HK-2 (cell line): ENCODE measurements at regions not wholly inside any gene's neighbourhood (a gene's known extent, or its start where the extent isn't known, plus 50 kb on each side); places are given as distances from the start of the nearest gene placed in this dataset.

Source experiments
- DNase-seq: peaks from one replicate; pipeline ENCODE4 v3.0.0-alpha.2; 2018; ENCODE audit not compliant: unreplicated experiment

- DNase-seq, result no peak
Observed at GRCh38 chr18:30350263-30350662, 692.3 kb downstream of the DSC3 start.

GRCh38 chr18:30343090-30343489 is 699.5 kb downstream of the DSC3 start:
- no peak for DNase-seq

GRCh38 chr18:30342675-30343074 is 699.9 kb downstream of the DSC3 start:
- no peak for DNase-seq

- DNase-seq, result no peak
Observed at GRCh38 chr18:30334781-30335180, 707.8 kb downstream of the DSC3 start.

GRCh38 chr18:30333310-30333709 is 709.2 kb downstream of the DSC3 start:
- DNase-seq, result no peak

GRCh38 chr18:30328839-30329238 is 713.7 kb downstream of the DSC3 start:
- DNase-seq, result no peak

- no peak for DNase-seq
Observed at GRCh38 chr18:30302181-30302580, 740.4 kb downstream of the DSC3 start.

- no peak for DNase-seq
Observed at GRCh38 chr18:30298769-30299168, 743.8 kb downstream of the DSC3 start.

GRCh38 chr18:30288662-30289414 is 753.7 kb downstream of the DSC3 start:
- no peak for DNase-seq

- no peak for DNase-seq
Observed at GRCh38 chr18:30280861-30281470, 761.6 kb downstream of the DSC3 start.

- no peak for DNase-seq
Observed at GRCh38 chr18:30280186-30280585, 762.4 kb downstream of the DSC3 start.

GRCh38 chr18:30277676-30278075 is 764.9 kb downstream of the DSC3 start:
- no peak for DNase-seq

GRCh38 chr18:30271716-30272115 is 770.8 kb downstream of the DSC3 start:
- DNase-seq, result no peak

GRCh38 chr18:30265190-30265589 is 777.4 kb downstream of the DSC3 start:
- DNase-seq, result no peak

GRCh38 chr18:30254331-30254730 is 788.2 kb downstream of the DSC3 start:
- no peak for DNase-seq

GRCh38 chr18:30248056-30248455 is 794.5 kb downstream of the DSC3 start:
- DNase-seq, result no peak

- no peak for DNase-seq
Observed at GRCh38 chr18:30245766-30246455, 796.6 kb downstream of the DSC3 start.

- no peak for DNase-seq
Observed at GRCh38 chr18:30234755-30235154, 807.8 kb downstream of the DSC3 start.

- no peak for DNase-seq
Observed at GRCh38 chr18:30211112-30211511, 831.4 kb downstream of the DSC3 start.

GRCh38 chr18:30208546-30208945 is 834.0 kb downstream of the DSC3 start:
- no peak for DNase-seq

GRCh38 chr18:30192216-30192615 is 850.3 kb downstream of the DSC3 start:
- DNase-seq, result no peak

GRCh38 chr18:30186245-30186644 is 856.3 kb downstream of the DSC3 start:
- no peak for DNase-seq

GRCh38 chr18:30177056-30177455 is 865.5 kb downstream of the DSC3 start:
- DNase-seq, result no peak
